T-helper 1 cell treated with Interleukin-12 subunit alpha and Interleukin-12 subunit beta and Interleukin-4 antibody, amounts not matched to agents 30 ng/mL and 1 ng/mL, for 36 hours (primary cell): ENCODE measurements at regions not wholly inside any gene's neighbourhood (a gene's known extent, or its start where the extent isn't known, plus 50 kb on each side); places are given as distances from the start of the nearest gene placed in this dataset.
"Not testable (repeated sequence)": the region's sequence is repeated elsewhere in the genome, so short reads cannot be mapped to it uniquely, and the experiment has no call there.

Source experiments
- intact Hi-C: fragments of 100-400 bp; cut with micrococcal nuclease; formaldehyde crosslinking; loops from one replicate; pipeline ENCODE4 v1.15.1; 2024

GRCh38 chr10:125283191-125283835, 123.0 kb upstream of the CTBP2 start:
- intact Hi-C loops = no loop called here

DNA sequence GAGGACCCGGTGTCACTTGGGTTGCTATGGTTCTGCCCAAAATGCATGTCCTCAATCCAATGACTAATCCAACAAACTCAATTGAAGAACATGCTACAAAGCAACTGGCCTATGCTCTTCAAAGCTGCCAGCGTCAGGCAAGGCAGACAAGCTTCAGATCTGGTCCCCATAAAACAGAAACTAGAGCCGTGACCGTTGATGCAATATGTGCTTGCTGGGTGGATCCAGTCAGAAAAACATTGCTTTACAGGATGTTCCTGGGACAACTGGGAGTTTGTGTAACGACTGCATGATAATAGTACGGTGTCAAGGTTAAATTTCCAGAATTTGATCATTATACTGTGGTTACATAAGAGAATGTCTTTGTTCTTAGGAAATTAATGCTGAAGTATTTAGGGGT, 120.7 kb upstream of the CTBP2 start:
- intact Hi-C loops = no loop called here

DNA sequence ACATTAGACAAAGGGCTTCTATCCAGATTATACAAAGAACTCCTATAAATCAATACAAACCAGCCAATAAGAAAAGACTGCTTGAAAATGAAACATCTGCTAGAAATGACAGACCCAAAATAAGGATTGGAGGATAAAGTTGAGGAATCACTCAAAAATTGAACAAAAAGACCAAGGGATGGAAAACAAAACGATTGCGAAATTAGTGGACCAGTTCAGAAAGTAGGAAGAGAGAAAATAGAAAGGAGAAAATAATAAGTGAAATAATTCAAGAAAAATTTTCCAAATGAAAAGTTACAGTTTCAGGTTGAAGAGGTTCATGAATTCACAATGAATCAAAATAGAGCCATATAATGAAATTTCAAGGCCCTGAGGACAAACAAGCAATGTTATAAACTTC, 115.8 kb upstream of the CTBP2 start:
- intact Hi-C loops = no loop called here

- intact Hi-C loops = no loop called here
These were observed 114.6 kb upstream of the CTBP2 start for GRCh38 chr10:125274961-125275360.

DNA sequence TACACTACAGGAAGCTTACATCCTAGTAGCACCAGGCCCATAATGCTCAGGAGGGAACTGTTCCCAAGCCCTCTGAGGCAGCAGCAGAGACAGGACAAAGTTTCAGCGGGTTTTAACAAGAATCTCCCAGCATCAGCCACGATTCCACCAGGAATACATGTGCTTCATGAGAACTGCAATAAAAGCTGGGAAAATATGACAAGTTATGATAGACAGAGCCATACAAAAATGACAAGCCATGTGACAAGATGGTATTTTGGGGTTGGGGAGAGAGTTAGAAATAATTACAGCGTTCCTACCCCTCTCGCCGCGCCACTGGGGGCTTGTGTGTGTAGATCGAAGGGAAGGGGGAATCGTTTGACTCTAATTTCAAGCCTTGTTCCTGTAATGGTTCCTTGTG, 112.7 kb upstream of the CTBP2 start:
- intact Hi-C loops = no loop called here

GRCh38 chr10:125269716-125270115, 109.4 kb upstream of the CTBP2 start:
- intact Hi-C loops = no loop called here

DNA sequence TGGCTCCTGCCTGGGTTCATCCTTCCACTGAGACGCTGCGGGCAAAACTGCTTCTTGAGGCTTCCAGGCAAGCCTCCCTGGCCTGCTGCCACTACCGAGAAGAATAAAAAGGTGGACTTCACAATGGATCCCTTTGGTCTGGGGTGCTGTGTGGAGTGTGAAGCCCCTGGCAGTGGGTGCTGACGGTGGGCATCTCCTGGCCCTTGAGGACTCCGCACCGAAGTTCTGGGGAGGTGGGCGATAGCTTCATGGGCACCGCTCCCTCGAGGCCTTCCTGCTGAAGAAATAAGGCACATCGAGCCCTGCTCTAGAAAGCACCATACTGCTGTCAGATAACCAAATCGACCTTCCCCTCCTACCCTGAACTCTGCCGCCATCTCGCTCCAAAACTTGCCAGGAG, 106.6 kb upstream of the CTBP2 start:
- intact Hi-C loops = no loop called here

GRCh38 chr10:125266541-125266940, 106.2 kb upstream of the CTBP2 start:
- intact Hi-C loops = no loop called here

- intact Hi-C loops = no loop called here
These were observed 105.2 kb upstream of the CTBP2 start for GRCh38 chr10:125265579-125265955.

- intact Hi-C loops = no loop called here
These were observed 104.6 kb upstream of the CTBP2 start for GRCh38 chr10:125264757-125265578.

DNA sequence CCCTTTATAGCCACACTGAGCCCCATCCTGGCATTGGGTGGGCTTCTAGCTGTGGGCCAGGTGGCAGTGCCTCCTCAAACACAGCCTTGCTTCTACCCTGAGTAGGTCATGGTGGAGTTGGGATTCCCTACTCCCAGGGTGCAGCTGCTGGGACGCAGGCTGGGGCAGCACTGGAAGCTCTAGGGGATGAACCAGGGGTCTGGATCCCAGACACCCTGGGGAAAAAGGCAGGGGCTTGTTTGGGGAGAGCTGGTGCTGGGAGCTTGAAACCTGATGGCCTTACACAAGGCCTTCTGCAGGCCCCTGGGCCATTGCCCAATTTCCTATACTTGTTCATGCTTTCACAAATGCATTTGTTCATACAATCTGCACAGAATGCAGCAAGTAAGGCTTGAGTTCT, 103.7 kb upstream of the CTBP2 start:
- intact Hi-C loops = no loop called here

DNA sequence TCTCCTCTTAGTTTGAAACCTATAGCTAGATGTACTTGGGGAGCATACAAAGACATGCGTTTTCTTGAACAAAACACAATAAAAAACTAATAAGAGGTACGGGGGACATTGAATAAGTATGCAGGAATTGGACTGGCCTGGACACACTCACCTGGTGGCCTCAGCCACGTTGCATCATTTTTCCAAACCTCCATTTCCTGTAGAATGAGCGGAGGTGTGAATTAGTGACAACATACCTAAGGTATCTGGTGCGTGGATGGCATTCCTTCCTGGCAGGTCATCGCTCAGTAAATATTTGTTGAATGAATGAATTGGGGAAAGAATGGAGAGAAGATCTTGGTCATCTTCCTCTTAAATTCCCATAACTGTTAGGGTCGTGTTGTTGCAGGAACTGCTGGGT, 103.2 kb upstream of the CTBP2 start:
- intact Hi-C loops = no loop called here

GRCh38 chr10:125262920-125263319, 102.6 kb upstream of the CTBP2 start:
- intact Hi-C loops = no loop called here

DNA sequence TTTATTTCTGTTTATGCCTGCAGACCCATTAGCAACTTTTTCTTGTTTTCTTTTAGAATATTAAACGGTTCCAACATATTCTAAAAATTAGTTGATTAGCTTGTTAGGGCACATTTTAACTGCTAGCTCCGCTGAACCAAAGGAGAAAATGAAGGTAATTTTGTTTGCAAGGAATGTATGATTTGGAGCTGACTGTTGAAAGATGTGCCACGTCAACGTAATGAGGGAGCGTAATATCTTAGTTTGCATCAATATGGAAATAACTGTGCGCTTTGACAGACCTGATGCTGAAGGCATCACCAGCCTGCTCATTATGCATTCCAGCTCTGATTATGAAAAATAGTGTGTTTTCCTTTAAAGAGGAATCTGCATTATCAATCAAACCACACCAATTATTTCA, 102.0 kb upstream of the CTBP2 start:
- intact Hi-C loops = no loop called here

GRCh38 chr10:125261491-125262186, 101.3 kb upstream of the CTBP2 start:
- intact Hi-C loops = no loop called here

- intact Hi-C loops = no loop called here
These were observed 99.9 kb upstream of the CTBP2 start for GRCh38 chr10:125260260-125260659.

DNA sequence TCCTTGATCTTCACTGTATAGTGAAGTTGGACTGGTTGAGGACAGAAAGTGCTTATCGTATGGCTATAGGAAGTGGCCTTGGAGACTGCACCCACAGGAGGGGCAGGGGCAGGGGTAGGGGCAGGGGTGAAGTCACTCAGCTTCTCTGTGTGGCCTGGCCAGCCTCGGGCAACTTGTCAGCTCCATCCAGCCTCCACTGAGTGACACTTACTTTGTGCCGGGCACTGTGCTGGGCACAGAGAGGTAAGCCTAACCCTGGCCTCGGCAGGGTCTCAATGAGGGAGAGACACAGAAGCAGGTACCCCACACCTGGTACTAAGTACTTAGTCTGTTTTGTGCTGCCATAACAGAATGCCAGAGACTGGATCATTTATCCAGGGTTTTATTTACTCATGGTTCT, 99.3 kb upstream of the CTBP2 start:
- intact Hi-C loops = no loop called here

DNA sequence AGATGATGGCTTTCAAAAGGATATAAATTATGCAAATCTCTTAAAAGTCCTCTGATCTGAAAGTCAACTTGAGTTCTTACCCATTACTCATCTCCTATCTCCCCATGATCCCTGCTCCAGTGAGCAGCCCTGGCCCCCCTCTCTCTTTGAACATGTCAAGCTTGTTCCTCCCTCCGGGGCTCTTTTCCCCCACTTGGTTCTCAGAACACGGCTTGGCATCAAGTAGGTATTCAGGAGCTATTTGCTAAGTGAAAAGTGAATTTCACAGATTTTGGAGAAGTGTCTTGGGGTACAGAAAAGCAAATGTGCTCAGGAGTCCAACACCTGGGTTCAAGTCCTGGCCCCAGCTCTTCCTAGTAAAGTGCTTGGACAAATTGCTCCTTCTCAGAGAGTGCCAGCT, 98.3 kb upstream of the CTBP2 start:
- intact Hi-C loops = no loop called here

- intact Hi-C loops = no loop called here
These were observed 97.3 kb upstream of the CTBP2 start for GRCh38 chr10:125257521-125258108.

DNA sequence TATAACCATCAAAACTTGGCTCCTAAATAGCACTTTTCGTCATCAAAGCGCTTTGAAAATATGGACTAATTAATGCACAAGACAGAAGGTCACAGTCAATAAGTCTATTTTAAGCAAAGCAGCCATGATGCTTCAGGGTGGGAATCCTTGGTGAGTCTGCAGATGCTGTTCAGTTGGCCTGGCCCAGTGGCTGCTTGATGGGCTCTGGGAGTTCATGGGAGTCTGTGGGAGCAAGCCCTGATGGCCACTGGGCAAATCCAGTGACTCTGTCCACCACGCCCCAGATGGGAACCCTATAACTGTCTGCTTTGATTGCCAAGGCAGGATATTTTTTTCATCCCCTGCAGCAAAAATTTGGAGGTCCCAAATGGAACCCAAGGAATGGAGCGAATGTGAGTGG, 95.7 kb upstream of the CTBP2 start:
- intact Hi-C loops = no loop called here

GRCh38 chr10:125252937-125253336, 92.6 kb upstream of the CTBP2 start:
- intact Hi-C loops = no loop called here

GRCh38 chr10:125250834-125251233, 90.5 kb upstream of the CTBP2 start:
- intact Hi-C loops = not testable (repeated sequence)
